Left ventricle myocardium inferior (tissue), 1 donor: ENCODE measurements at regions not wholly inside any gene's neighbourhood (a gene's known extent, or its start where the extent isn't known, plus 50 kb on each side); places are given as distances from the start of the nearest gene placed in this dataset.

Experiments
- DNase-seq: peaks from one replicate; pipeline ENCODE4 v3.0.0-alpha.2; 2020
- H3K27ac ChIP-seq: fragments of 200-600 bp; replicated peaks from 2 replicates; pipeline ENCODE4 v1.8.0; 2021
- H3K27me3 ChIP-seq: fragments of 200-600 bp; 2 replicates; pipeline ENCODE4 v1.8.0; 2021; ENCODE audit warnings: low read depth
- H3K36me3 ChIP-seq: fragments of 200-600 bp; 2 replicates; pipeline ENCODE4 v1.8.0; 2021
- H3K4me1 ChIP-seq: fragments of 200-600 bp; 2 replicates; pipeline ENCODE4 v1.8.0; 2021
- H3K4me3 ChIP-seq: fragments of 200-600 bp; 2 replicates; pipeline ENCODE4 v1.8.0; 2021; ENCODE audit warnings: mild to moderate bottlenecking, moderate library complexity
- H3K9me3 ChIP-seq: fragments of 200-600 bp; replicated peaks from 2 replicates; pipeline ENCODE4 v1.8.0; 2021
- intact Hi-C: fragments of 100-400 bp; cut with micrococcal nuclease; formaldehyde crosslinking; loops from one replicate; pipeline ENCODE4 v1.11.0; 2022
- TF ChIP-seq, protein P1 (sequence below): fragments of 200-600 bp; IDR thresholded peaks from 2 replicates; pipeline ENCODE4 v1.8.0; 2021; ENCODE audit warnings: antibody characterized with exemption, mild to moderate bottlenecking, borderline replicate concordance
- donor health status: DM: no; HTN: yes; CAD: no; lungs with severe emphysema.

DNA sequence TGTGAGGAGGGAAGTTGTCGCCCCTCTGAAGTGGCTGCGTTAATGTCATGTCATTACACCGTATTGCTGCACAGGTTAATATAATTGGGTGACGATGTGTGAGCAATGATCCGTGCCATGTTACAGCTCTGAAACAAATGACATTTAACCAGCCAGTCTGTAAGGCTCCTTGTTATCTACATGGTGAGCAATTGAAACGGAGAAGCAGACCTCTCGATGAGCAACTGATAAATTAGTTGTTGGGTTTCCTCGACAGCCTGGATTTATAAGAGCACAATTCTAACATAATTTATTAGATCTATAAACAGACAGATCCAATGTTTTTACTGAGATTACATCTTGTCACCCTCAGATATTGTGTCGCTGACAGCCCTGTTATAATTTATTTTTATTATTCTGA lies 49.9 kb upstream of the MAFB start:
- no peaks in the 10 kb centered on the region for H3K9me3 ChIP-seq
- no peak for DNase-seq
- TF ChIP-seq, protein P1, sequence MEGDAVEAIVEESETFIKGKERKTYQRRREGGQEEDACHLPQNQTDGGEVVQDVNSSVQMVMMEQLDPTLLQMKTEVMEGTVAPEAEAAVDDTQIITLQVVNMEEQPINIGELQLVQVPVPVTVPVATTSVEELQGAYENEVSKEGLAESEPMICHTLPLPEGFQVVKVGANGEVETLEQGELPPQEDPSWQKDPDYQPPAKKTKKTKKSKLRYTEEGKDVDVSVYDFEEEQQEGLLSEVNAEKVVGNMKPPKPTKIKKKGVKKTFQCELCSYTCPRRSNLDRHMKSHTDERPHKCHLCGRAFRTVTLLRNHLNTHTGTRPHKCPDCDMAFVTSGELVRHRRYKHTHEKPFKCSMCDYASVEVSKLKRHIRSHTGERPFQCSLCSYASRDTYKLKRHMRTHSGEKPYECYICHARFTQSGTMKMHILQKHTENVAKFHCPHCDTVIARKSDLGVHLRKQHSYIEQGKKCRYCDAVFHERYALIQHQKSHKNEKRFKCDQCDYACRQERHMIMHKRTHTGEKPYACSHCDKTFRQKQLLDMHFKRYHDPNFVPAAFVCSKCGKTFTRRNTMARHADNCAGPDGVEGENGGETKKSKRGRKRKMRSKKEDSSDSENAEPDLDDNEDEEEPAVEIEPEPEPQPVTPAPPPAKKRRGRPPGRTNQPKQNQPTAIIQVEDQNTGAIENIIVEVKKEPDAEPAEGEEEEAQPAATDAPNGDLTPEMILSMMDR, result no peak
- no peaks in the 10 kb centered on the region for H3K36me3 ChIP-seq
- H3K27me3 ChIP-seq, result peaks cover 45% of the 10 kb centered on the region
- intact Hi-C loops, result no loop called here
- no peaks in the 10 kb centered on the region for H3K4me1 ChIP-seq
- no peak overlapping the region for H3K4me3 ChIP-seq
- H3K27ac ChIP-seq, result no peak overlapping the region

DNA sequence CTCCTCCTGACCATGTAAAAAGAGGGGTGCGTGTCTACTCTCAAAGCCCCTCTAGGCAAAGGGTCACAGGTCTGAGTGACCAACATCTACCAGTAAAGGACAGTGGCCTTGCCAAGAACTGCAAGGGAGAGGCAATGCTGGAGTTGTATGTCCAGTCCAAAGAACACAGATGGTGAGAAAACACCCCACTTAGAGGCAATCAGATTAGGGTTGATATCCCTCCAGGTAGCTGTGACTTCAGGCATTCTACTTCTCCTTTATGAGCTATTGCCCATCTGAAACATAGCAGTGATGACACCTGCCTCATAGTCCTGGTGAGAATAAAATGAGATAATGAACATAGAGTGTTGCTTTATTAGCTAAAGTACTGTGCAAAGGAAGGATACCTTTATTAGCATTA lies 50.8 kb upstream of the MAFB start:
- intact Hi-C loops, result loop anchor here (10.0 kb wide), 1 partner anchor 205 kb away; no protein-coding TSS in a partner anchor

GRCh38 chr20:40741507-40742106 lies 52.6 kb upstream of the MAFB start:
- intact Hi-C loops, result loop anchor here (10.0 kb wide), 1 partner anchor 203 kb away; no protein-coding TSS in a partner anchor
- Histone ChIP-seq H3K4me3 (no peak overlapping the region), H3K36me3 (no peaks in the 10 kb centered on the region), H3K27ac (no peak overlapping the region), H3K4me1 (no peaks in the 10 kb centered on the region), H3K27me3 (peaks cover 65% of the 10 kb centered on the region), H3K9me3 (no peaks in the 10 kb centered on the region)
- TF ChIP-seq, protein P1, result peak; percentile 70
- peak; percentile 27 for DNase-seq

More for the DNA sequence above, 50.8 kb upstream of the MAFB start:
- Histone ChIP-seq H3K36me3 (no peaks in the 10 kb centered on the region), H3K9me3 (no peaks in the 10 kb centered on the region), H3K27ac (no peak overlapping the region), H3K4me1 (no peaks in the 10 kb centered on the region), H3K27me3 (peaks cover 51% of the 10 kb centered on the region), H3K4me3 (no peak overlapping the region)
- TF ChIP-seq, protein P1, result no peak
- DNase-seq, result no peak

- peaks cover 54% of the 10 kb centered on the region for H3K27me3 ChIP-seq
- intact Hi-C loops, result loop anchor here (10.0 kb wide), 1 partner anchor 202 kb away; no protein-coding TSS in a partner anchor
- TF ChIP-seq, protein P1, result no peak
Observed at GRCh38 chr20:40743141-40743775, 54.2 kb upstream of the MAFB start.

DNA sequence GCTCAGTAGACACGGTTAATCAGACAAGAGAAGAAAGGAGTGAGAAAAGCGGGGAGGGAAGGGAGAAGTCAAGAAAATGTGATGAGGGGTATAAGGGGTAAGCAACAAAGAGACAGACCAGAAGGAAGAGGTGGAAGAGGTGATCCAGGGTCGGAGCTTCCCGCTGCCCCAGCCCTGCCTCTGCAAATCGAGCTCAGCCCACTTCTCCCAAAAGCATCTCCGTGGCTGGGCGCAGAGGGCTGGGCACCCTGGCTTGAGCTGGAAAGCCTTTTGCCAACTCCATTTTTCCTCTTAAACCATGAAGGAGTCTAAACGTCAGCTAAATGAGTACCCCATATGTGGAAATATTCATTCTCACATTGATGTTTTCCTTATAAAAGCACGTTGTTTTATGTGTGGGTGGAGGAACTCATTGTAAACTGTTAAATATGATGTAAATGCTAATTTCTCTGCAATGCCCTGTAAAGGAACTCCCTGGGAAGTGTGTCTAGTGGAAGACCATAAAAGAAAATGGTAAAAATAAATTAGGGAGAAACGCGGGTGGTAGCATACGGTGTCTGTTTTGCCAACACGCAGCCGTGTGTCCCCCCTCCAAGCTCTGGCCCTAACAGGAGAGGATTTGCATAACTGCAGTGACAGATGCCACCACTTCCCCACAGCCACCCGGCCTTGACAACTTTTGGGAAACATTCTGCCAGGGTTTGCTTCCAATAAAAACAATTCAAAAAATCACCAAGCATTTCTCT lies 55.2 kb upstream of the MAFB start:
- intact Hi-C loops, result loop anchor here (10.0 kb wide), 1 partner anchor 201 kb away; no protein-coding TSS in a partner anchor
- Histone ChIP-seq H3K4me3 (no peak overlapping the region), H3K4me1 (no peaks in the 10 kb centered on the region), H3K27me3 (peaks cover 45% of the 10 kb centered on the region), H3K36me3 (no peaks in the 10 kb centered on the region), H3K9me3 (no peaks in the 10 kb centered on the region), H3K27ac (no peak overlapping the region)
- no peak for DNase-seq
- TF ChIP-seq, protein P1, result no peak

More at GRCh38 chr20:40743141-40743775, 54.2 kb upstream of the MAFB start:
- Histone ChIP-seq H3K4me3 (no peak overlapping the region), H3K4me1 (no peaks in the 10 kb centered on the region), H3K9me3 (no peaks in the 10 kb centered on the region), H3K36me3 (no peaks in the 10 kb centered on the region), H3K27ac (no peak overlapping the region)
- no peak for DNase-seq
